Gastroesophageal sphincter (tissue), 4 donors: ENCODE measurements at regions not wholly inside any gene's neighbourhood (a gene's known extent, or its start where the extent isn't known, plus 50 kb on each side); places are given as distances from the start of the nearest gene placed in this dataset.

Experiments
- ATAC-seq: fragments of 150-250 bp; one replicate; pipeline ENCODE4 v1.9.1; 2016; ENCODE audit warnings: mild to moderate bottlenecking, moderate library complexity
- H3K27ac ChIP-seq, 4 donors: fragments of 200-600 bp; sonication (generic) in 3 of 4; 1 replicate in 3 of 4; 2 replicates in 1 of 4; pipeline ENCODE4 v1.5.1; 2016 to 2019
- H3K27me3 ChIP-seq: fragments of 200-600 bp; sonication (generic); one replicate; pipeline ENCODE4 v1.5.1; 2019
- H3K36me3 ChIP-seq, 2 donors: fragments of 200-600 bp; sonication (generic); one replicate each; pipeline ENCODE4 v1.5.1; 2019; ENCODE audit warnings: control low read depth in 1 of 2
- H3K4me1 ChIP-seq, 3 donors: fragments of 200-600 bp; sonication (generic); 1 replicate in 2 of 3; 2 replicates in 1 of 3; pipeline ENCODE4 v1.5.1; 2016 to 2019; ENCODE audit warnings: control low read depth in 2 of 3
- H3K4me3 ChIP-seq, 2 donors: fragments of 200-600 bp; sonication (generic); one replicate each; pipeline ENCODE4 v1.5.1; 2019; ENCODE audit warnings: mild to moderate bottlenecking in 1 of 2, moderate library complexity in 1 of 2
- H3K9me3 ChIP-seq, 3 donors: fragments of 200-600 bp; sonication (generic); one replicate each; pipeline ENCODE4 v1.5.1; 2017 to 2019; ENCODE audit warnings: control low read depth in 2 of 3
- EP300 ChIP-seq: sonication (generic); formaldehyde crosslinking; IDR thresholded peaks from one replicate; pipeline ENCODE4 v1.6.1; 2017; ENCODE audit warnings: antibody characterized with exemption, mild to moderate bottlenecking
- POLR2A ChIP-seq, 2 donors: fragments of 450-650 bp; IDR thresholded peaks; one replicate each; pipeline ENCODE4 v1.6.1; 2017; ENCODE audit warnings: antibody characterized with exemption in 2 of 2, mild to moderate bottlenecking in 2 of 2, moderate library complexity in 1 of 2
- POLR2AphosphoS5 ChIP-seq: sonication (generic); formaldehyde crosslinking; IDR thresholded peaks from one replicate; pipeline ENCODE4 v1.6.1; 2017; ENCODE audit warnings: antibody characterized with exemption
- WGBS, 2 donors: methylation state at CpG; one replicate each; pipeline ENCODE4 v1.1.5; 2018; ENCODE audit warnings: low coverage in 1 of 2; 5-methylcytosine and 5-hydroxymethylcytosine counted together
- TF ChIP-seq, protein P1 (sequence below), 4 experiments: fragments of 200-600 bp in 2 of 4; fragments of 450-650 bp in 2 of 4; sonication (generic) in 1 of 4; IDR thresholded peaks; one replicate each; pipeline ENCODE4 v1.5.1; 2017 to 2019; ENCODE audit warnings: antibody characterized with exemption in 4 of 4, mild to moderate bottlenecking in 2 of 4, moderate library complexity in 2 of 4

DNA sequence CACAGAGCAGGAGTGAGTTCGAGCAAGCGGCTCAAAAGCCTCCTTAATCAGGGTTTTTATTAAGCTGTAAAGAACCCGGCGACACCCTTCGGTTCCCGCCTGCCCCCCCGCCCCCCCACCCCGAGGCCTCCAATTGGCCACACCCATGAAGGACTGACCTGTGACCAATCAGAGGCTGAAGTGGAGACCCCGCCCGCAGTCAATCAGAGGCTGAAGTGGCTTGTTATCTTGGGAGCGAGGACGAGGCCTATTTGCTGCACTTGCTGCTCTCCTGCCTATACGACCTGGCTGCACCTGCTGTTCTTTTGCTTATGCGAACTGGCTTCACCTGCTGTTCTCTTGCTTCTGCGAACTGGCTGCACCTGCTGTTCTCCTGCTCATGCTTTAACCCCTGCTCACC, 844.9 kb downstream of the OLFM4 start:
- Histone ChIP-seq H3K4me3 (no peak overlapping the region), H3K9me3 (no peaks in the 10 kb centered on the region), H3K27ac (no peak overlapping the region), H3K4me1 (no peaks in the 10 kb centered on the region), H3K36me3 (no peaks in the 10 kb centered on the region), H3K27me3 (no peaks in the 10 kb centered on the region)
- TF ChIP-seq EP300 (no peak), POLR2AphosphoS5 (no peak), POLR2A (IDR thresholded peaks at IDR 0.05) (no peak)
- TF ChIP-seq, protein P1, sequence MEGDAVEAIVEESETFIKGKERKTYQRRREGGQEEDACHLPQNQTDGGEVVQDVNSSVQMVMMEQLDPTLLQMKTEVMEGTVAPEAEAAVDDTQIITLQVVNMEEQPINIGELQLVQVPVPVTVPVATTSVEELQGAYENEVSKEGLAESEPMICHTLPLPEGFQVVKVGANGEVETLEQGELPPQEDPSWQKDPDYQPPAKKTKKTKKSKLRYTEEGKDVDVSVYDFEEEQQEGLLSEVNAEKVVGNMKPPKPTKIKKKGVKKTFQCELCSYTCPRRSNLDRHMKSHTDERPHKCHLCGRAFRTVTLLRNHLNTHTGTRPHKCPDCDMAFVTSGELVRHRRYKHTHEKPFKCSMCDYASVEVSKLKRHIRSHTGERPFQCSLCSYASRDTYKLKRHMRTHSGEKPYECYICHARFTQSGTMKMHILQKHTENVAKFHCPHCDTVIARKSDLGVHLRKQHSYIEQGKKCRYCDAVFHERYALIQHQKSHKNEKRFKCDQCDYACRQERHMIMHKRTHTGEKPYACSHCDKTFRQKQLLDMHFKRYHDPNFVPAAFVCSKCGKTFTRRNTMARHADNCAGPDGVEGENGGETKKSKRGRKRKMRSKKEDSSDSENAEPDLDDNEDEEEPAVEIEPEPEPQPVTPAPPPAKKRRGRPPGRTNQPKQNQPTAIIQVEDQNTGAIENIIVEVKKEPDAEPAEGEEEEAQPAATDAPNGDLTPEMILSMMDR (IDR thresholded peaks at IDR 0.05): no peak
- WGBS, 2 donors: 89 to 93% methylated on average over 6 to 9 of the region's 15 CpGs
- no peak for ATAC-seq

DNA sequence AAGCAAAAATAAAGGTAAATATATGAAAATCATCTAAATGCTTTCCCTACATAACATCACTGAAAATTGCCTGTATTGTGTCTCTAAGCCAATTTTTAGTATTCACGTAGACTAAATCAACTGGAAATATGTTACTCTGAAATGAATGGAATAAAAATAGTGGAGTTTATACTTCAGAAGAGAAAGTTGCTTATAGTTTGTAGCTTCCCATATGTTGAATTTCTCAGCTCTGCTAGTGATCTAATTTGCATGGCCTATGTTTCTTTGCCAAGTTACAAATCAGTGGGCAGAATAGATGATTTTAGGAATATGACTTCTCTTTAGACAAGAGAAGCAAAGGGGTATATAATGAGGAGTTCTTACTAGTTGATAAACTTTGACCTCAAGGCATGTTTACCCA, 850.2 kb downstream of the OLFM4 start:
- 50 to 77% methylated on average over 1 of the region's 1 CpG for WGBS, 2 donors
- H3K36me3 ChIP-seq: no peaks in the 10 kb centered on the region
- no peak overlapping the region for H3K27ac ChIP-seq
- H3K4me3 ChIP-seq: no peak overlapping the region
- H3K9me3 ChIP-seq: no peaks in the 10 kb centered on the region
- no peaks in the 10 kb centered on the region for H3K27me3 ChIP-seq
- no peak for ATAC-seq
- no peaks in the 10 kb centered on the region for H3K4me1 ChIP-seq
- TF ChIP-seq POLR2AphosphoS5 (no peak), POLR2A (IDR thresholded peaks at IDR 0.05) (no peak), EP300 (no peak)
- TF ChIP-seq, protein P1 (IDR thresholded peaks at IDR 0.05): no peak

DNA sequence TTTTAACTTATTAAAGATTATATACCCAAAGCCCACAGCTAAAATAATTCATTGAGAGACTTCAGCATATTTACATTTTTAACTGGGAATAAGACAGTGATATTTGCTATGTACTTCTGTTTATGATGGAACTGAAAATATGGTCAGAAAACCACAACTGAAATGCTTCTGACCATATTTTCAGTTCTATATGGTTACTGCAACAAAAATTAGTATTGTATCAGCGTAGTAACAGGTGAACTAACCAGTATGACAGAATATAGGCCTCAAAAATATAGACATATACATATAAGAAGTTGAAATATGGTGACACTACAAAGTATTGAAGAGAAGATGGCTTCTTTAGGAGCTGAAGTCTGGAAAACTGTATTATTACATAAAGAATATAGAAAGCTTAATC, 857.4 kb downstream of the OLFM4 start:
- H3K4me3 ChIP-seq: no peak overlapping the region
- H3K36me3 ChIP-seq: no peaks in the 10 kb centered on the region
- H3K27ac ChIP-seq: no peak overlapping the region
- no peaks in the 10 kb centered on the region for H3K9me3 ChIP-seq
- WGBS, 2 donors: 56 to 63% methylated on average over 1 of the region's 1 CpG
- TF ChIP-seq EP300: no peak
- TF ChIP-seq, protein P1 (IDR thresholded peaks at IDR 0.05): no peak
- TF ChIP-seq POLR2AphosphoS5: no peak
- TF ChIP-seq POLR2A (IDR thresholded peaks at IDR 0.05): no peak
- no peak for ATAC-seq
- H3K4me1 ChIP-seq: no peaks in the 10 kb centered on the region
- H3K27me3 ChIP-seq: no peaks in the 10 kb centered on the region

DNA sequence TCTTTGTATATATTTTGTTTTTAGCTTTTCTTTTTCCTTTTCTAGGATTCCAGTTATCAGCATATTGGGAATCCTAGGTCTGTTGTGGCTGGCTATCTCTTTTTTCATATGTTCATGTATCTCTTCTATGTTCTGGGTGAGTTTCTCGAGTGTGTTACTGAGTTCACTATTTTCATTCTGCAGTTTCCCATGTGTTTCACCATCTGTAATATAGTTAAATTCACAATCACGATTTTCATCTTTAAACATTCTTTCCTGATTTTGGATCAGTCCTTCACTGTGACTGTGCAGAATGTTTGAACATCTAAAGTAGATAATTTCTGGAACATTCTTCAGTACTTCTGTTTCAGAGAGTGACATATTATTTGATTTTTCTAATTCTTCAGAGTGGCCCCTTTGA, 862.1 kb downstream of the OLFM4 start:
- WGBS, 2 donors: 68% methylated on average over 2 of the region's 2 CpGs; no CpG with 5 or more reads in 1 of the 2 donors
- H3K4me1 ChIP-seq: no peaks in the 10 kb centered on the region

DNA sequence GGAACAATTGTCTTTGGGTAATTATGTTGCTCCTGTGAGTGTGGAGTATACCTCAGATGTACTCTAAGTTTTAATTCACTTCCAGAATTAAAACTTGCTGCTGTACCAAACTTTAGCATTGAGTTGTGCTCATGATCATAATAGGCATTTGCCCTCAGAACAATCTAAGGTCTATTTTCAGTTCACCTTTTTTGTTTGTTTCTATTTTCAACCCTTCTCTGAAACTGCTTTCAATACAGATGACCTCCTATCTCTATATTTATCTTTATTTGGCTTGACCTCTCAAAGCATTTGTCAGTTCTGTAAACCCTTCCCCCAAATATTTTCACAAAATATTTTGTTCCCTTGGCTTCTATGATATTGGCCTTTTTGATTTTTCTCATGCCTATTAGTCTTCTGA, 873.0 kb downstream of the OLFM4 start:
- no peak for ATAC-seq
- H3K9me3 ChIP-seq: no peaks in the 10 kb centered on the region
- H3K36me3 ChIP-seq: no peaks in the 10 kb centered on the region
- H3K27me3 ChIP-seq: no peaks in the 10 kb centered on the region
- TF ChIP-seq POLR2A (IDR thresholded peaks at IDR 0.05) (no peak), POLR2AphosphoS5 (no peak), EP300 (no peak)
- TF ChIP-seq, protein P1 (IDR thresholded peaks at IDR 0.05): no peak
- H3K4me3 ChIP-seq: no peak overlapping the region
- H3K4me1 ChIP-seq: no peaks in the 10 kb centered on the region
- H3K27ac ChIP-seq: no peak overlapping the region

More for the DNA sequence above, 862.1 kb downstream of the OLFM4 start:
- no peak for TF ChIP-seq EP300
- TF ChIP-seq POLR2AphosphoS5: no peak
- TF ChIP-seq POLR2A (IDR thresholded peaks at IDR 0.05): no peak
- TF ChIP-seq, protein P1 (IDR thresholded peaks at IDR 0.05): no peak
- H3K4me3 ChIP-seq: no peak overlapping the region
- ATAC-seq: no peak
- no peaks in the 10 kb centered on the region for H3K36me3 ChIP-seq
- H3K27ac ChIP-seq: no peak overlapping the region
- H3K9me3 ChIP-seq: no peaks in the 10 kb centered on the region
- H3K27me3 ChIP-seq: no peaks in the 10 kb centered on the region
